OCI-LY7 (cell line): ENCODE measurements at regions not wholly inside any gene's neighbourhood (a gene's known extent, or its start where the extent isn't known, plus 50 kb on each side); places are given as distances from the start of the nearest gene placed in this dataset.

ENCODE experiments used
- BruUV-seq: library from RNA; stranded (reverse); fragments of 400-500 nt; replicated peaks from 2 replicates; lab custom pipeline; 2021; lab: Mats Ljungman, UMichigan
- CTCF ChIA-PET: fragments of 300-600 bp; sonication (Branson Sonifier 250); formaldehyde crosslinking; loops from one replicate; lab custom pipeline; 2022; ENCODE audit warnings: antibody characterized with exemption; ENCODE audit not compliant: unreplicated experiment; lab: Charles Lee
- POLR2A ChIA-PET: fragments of 300-600 bp; sonication (Branson Sonifier 250); formaldehyde crosslinking; loops from one replicate; lab custom pipeline; 2022; ENCODE audit warnings: antibody characterized with exemption; lab: Charles Lee
- DNase-seq: peaks from one replicate; pipeline ENCODE4 v3.0.0-alpha.2; 2015; ENCODE audit warnings: low spot score
- H2AFZ ChIP-seq: fragments of 200-600 bp; sonication (generic), shearing (Covaris generic); 2 replicates; pipeline ENCODE4 v1.6.1; 2014; ENCODE audit warnings: mild to moderate bottlenecking, antibody characterized with exemption, low read length, moderate library complexity
- H3K27ac ChIP-seq: fragments of 200-600 bp; sonication (generic); 2 replicates; pipeline ENCODE4 v1.5.1; 2014; ENCODE audit warnings: mixed run types, low read depth, mild to moderate bottlenecking, moderate library complexity, low read length, inconsistent platforms; ENCODE audit not compliant: poor library complexity, severe bottlenecking
- H3K36me3 ChIP-seq: fragments of 200-600 bp; sonication (generic); 2 replicates; pipeline ENCODE4 v1.6.1; 2014; ENCODE audit warnings: mild to moderate bottlenecking, antibody characterized with exemption, low read length, moderate library complexity, mixed read lengths; ENCODE audit not compliant: insufficient read depth
- H3K4me1 ChIP-seq: fragments of 200-600 bp; sonication (generic); 2 replicates; pipeline ENCODE4 v1.5.1; 2014; ENCODE audit warnings: mild to moderate bottlenecking, low read length; ENCODE audit not compliant: insufficient read depth, poor library complexity, severe bottlenecking
- H3K4me2 ChIP-seq: fragments of 200-600 bp; sonication (generic); 2 replicates; pipeline ENCODE4 v1.6.1; 2014; ENCODE audit warnings: mild to moderate bottlenecking, low read length
- H3K4me3 ChIP-seq: fragments of 200-600 bp; sonication (generic); 2 replicates; pipeline ENCODE4 v1.5.1; 2014; ENCODE audit warnings: mild to moderate bottlenecking, low read depth, low read length; ENCODE audit not compliant: poor library complexity, severe bottlenecking
- H3K79me2 ChIP-seq: fragments of 200-600 bp; sonication (generic); 2 replicates; pipeline ENCODE4 v1.6.1; 2016; ENCODE audit warnings: low read depth, mild to moderate bottlenecking, low read length, moderate library complexity, mixed read lengths; ENCODE audit not compliant: insufficient read depth
- H3K9me2 ChIP-seq: fragments of 200-600 bp; sonication (generic); 2 replicates; pipeline ENCODE4 v1.6.1; 2016; ENCODE audit warnings: mild to moderate bottlenecking, low read length, mixed read lengths; ENCODE audit not compliant: insufficient read depth
- H3K9me3 ChIP-seq: fragments of 200-600 bp; sonication (generic); 2 replicates; pipeline ENCODE4 v1.6.1; 2014; ENCODE audit warnings: mild to moderate bottlenecking, mixed run types, low read length, mixed read lengths
- H4K20me1 ChIP-seq: fragments of 200-600 bp; sonication (generic); 2 replicates; pipeline ENCODE4 v1.6.1; 2014; ENCODE audit warnings: mild to moderate bottlenecking, antibody characterized with exemption, low read length, moderate library complexity, mixed read lengths; ENCODE audit not compliant: insufficient read depth
- EZH2phosphoT487 ChIP-seq: fragments of 200-600 bp; sonication (generic); IDR thresholded peaks from 2 replicates; pipeline ENCODE4 v1.6.1; 2018; ENCODE audit warnings: low read depth, borderline replicate concordance, mild to moderate bottlenecking, mixed run types, antibody characterized with exemption, low read length, moderate library complexity, mixed read lengths
- intact Hi-C: fragments of 100-400 bp; cut with micrococcal nuclease; formaldehyde crosslinking; loops from one replicate; pipeline ENCODE4 v1.10.0; 2022; ENCODE audit not compliant: unreplicated experiment
- TF ChIP-seq, protein P1 (sequence below): fragments of 200-600 bp; sonication (generic); conservative IDR thresholded peaks from 2 replicates; pipeline ENCODE4 v1.5.1; 2014; ENCODE audit warnings: mild to moderate bottlenecking, antibody characterized with exemption, low read length, moderate library complexity, mixed read lengths

DNA sequence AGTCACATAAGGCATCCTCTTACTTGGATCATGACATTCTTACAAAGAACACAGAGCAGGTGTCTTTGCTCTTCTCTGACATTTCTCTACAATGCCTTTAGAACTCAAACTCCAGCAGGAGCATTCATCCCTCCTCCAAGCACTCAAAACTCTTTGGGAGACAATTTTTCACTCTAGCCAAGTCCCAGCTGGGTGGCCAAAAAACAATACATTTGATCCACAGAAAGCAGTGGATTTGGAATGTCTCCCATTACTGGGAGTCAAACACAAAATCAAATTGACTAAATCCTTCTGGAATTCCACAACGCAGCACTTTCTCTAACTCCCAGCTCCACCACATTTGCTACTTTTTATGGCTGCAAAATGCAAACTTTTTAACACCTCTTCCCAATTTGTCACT, 108.6 kb upstream of the VGLL2 start:
- BruUV-seq = no TSS peak
- Histone ChIP-seq H3K27ac (no peak overlapping the region), H3K9me3 (no peaks in the 10 kb centered on the region), H3K4me2 (no peak overlapping the region), H3K4me1 (no peaks in the 10 kb centered on the region), H3K4me3 (no peak overlapping the region), H3K36me3 (no peaks in the 10 kb centered on the region), H4K20me1 (no peaks in the 10 kb centered on the region), H3K9me2 (no peaks in the 10 kb centered on the region), H2AFZ (no peak overlapping the region), H3K79me2 (no peaks in the 10 kb centered on the region)
- POLR2A ChIA-PET = no interaction called here
- intact Hi-C loops = no loop called here
- no peak for DNase-seq
- CTCF ChIA-PET = no interaction called here
- no peak for TF ChIP-seq EZH2phosphoT487
- TF ChIP-seq, protein P1, sequence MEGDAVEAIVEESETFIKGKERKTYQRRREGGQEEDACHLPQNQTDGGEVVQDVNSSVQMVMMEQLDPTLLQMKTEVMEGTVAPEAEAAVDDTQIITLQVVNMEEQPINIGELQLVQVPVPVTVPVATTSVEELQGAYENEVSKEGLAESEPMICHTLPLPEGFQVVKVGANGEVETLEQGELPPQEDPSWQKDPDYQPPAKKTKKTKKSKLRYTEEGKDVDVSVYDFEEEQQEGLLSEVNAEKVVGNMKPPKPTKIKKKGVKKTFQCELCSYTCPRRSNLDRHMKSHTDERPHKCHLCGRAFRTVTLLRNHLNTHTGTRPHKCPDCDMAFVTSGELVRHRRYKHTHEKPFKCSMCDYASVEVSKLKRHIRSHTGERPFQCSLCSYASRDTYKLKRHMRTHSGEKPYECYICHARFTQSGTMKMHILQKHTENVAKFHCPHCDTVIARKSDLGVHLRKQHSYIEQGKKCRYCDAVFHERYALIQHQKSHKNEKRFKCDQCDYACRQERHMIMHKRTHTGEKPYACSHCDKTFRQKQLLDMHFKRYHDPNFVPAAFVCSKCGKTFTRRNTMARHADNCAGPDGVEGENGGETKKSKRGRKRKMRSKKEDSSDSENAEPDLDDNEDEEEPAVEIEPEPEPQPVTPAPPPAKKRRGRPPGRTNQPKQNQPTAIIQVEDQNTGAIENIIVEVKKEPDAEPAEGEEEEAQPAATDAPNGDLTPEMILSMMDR = no peak

DNA sequence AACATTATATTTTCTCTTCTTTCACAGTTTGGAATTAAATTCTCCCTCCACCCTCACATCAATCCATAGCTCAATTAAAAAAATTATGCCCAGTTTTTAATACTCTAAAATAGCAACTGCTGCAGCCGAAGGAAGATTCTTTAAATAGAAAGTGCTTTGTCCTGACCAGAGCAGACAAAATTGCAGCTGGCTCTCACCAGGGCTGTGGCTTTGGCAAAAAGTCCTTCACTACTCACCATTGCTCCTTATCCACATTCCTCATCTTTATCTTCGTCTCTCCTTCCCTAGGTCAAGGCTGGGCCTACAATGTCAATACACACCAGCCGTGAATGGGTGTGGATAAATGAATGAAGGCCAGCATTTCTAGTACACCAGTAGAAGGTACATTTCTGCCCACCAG, 107.9 kb upstream of the VGLL2 start:
- CTCF ChIA-PET = no interaction called here
- Histone ChIP-seq H4K20me1 (no peaks in the 10 kb centered on the region), H3K4me3 (no peak overlapping the region), H3K4me1 (no peaks in the 10 kb centered on the region), H3K4me2 (no peak overlapping the region), H3K27ac (no peak overlapping the region), H3K36me3 (no peaks in the 10 kb centered on the region), H3K79me2 (no peaks in the 10 kb centered on the region), H2AFZ (no peak overlapping the region), H3K9me3 (no peaks in the 10 kb centered on the region), H3K9me2 (no peaks in the 10 kb centered on the region)
- intact Hi-C loops = no loop called here
- DNase-seq = no peak
- POLR2A ChIA-PET = no interaction called here
- BruUV-seq = no TSS peak
- no peak for TF ChIP-seq EZH2phosphoT487
- TF ChIP-seq, protein P1 = no peak

DNA sequence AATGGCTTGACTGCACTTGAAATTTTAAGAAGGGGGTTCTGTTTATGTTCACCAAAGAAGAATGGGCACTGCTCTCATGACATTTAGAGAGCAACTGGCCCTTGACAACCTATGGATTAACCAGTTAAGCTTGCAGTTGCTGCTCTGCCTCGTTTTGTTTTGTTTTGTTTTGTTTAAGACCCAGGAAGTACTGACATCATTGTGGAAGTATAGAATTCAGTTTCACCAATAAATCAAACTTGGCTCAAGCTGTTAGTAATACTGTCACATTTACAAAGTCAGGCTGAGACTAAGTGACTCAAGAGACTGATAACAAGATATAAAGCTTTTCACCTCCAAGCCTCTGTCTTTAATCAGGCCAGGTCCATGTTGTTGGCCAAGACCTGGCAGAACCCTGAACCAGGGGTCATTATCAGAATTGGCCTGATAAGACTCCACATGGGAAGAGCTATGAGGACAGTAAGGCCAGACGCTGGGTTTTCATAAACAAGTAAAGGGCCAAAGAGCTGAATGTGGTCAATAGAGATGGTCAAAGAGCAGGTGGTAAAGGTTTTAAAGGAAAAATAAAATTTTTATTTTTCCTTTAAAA, 99.4 kb upstream of the VGLL2 start:
- Histone ChIP-seq H3K9me2 (no peaks in the 10 kb centered on the region), H3K9me3 (no peaks in the 10 kb centered on the region), H2AFZ (no peak overlapping the region), H3K4me3 (no peak overlapping the region), H4K20me1 (no peaks in the 10 kb centered on the region), H3K4me2 (no peak overlapping the region), H3K79me2 (no peaks in the 10 kb centered on the region), H3K27ac (no peak overlapping the region), H3K4me1 (no peaks in the 10 kb centered on the region), H3K36me3 (no peaks in the 10 kb centered on the region)
- intact Hi-C loops = no loop called here
- BruUV-seq = no TSS peak
- POLR2A ChIA-PET = no interaction called here
- DNase-seq = no peak
- CTCF ChIA-PET = interaction anchor here (0.5 kb wide), 1 partner anchor 91 kb away, joined by 3 read pairs; no protein-coding TSS in a partner anchor
- TF ChIP-seq, protein P1 = no peak
- TF ChIP-seq EZH2phosphoT487 = no peak
